NCI-H1417 treated with DMSO at 0.1 percent for 48 hours (cell line): ENCODE measurements at regions not wholly inside any gene's neighbourhood (a gene's known extent, or its start where the extent isn't known, plus 50 kb on each side); places are given as distances from the start of the nearest gene placed in this dataset.
"Not testable (repeated sequence)": the region's sequence is repeated elsewhere in the genome, so short reads cannot be mapped to it uniquely, and the experiment has no call there.

Experiments
- DNase-seq: peaks from one replicate; lab custom pipeline; 2025; lab: John Stamatoyannopoulos, UW

- DNase-seq = not testable (repeated sequence)
Measured at GRCh38 chr4:52522093-52522492, 137.0 kb downstream of the USP46 start.

- DNase-seq = no peak
Measured at GRCh38 chr4:52529983-52530382, 129.1 kb downstream of the USP46 start.

- DNase-seq = no peak
Measured at GRCh38 chr4:52535793-52536192, 123.3 kb downstream of the USP46 start.
